ENCODE measurements at regions not wholly inside any gene's neighbourhood (a gene's known extent, or its start where the extent isn't known, plus 50 kb on each side); places are given as distances from the start of the nearest gene placed in this dataset.

GRCh38 chr11:109073032-109073822, 348.8 kb upstream of the C11orf87 start:
- no peak overlapping the region for H3K4me3 ChIP-seq (replicated peaks; ENCODE audit: low read depth, low read length)
- no peak for TF ChIP-seq CTCF (IDR thresholded peaks at IDR 0.05; ENCODE audit: low read depth, low read length, missing control alignments)
- no peak for DNase-seq (ENCODE audit: extremely low read depth, low read depth)

- no peak for DNase-seq (ENCODE audit: extremely low read depth, low read depth)
Observed at GRCh38 chr11:109075976-109076375, 346.0 kb upstream of the C11orf87 start.

GRCh38 chr11:109076870-109077269, 345.1 kb upstream of the C11orf87 start:
- no peak for TF ChIP-seq CTCF (IDR thresholded peaks at IDR 0.05; ENCODE audit: low read depth, low read length, missing control alignments)
- no peak overlapping the region for H3K4me3 ChIP-seq (replicated peaks; ENCODE audit: low read depth, low read length)
- DNase-seq (ENCODE audit: extremely low read depth, low read depth) = no peak

More at GRCh38 chr11:109075976-109076375, 346.0 kb upstream of the C11orf87 start:
- no peak overlapping the region for H3K4me3 ChIP-seq (replicated peaks; ENCODE audit: low read depth, low read length)
- TF ChIP-seq CTCF (IDR thresholded peaks at IDR 0.05; ENCODE audit: low read depth, low read length, missing control alignments) = no peak

GRCh38 chr11:109077291-109077920, 344.6 kb upstream of the C11orf87 start:
- no peak for DNase-seq (ENCODE audit: extremely low read depth, low read depth)
- no peak overlapping the region for H3K4me3 ChIP-seq (replicated peaks; ENCODE audit: low read depth, low read length)
- TF ChIP-seq CTCF (IDR thresholded peaks at IDR 0.05; ENCODE audit: low read depth, low read length, missing control alignments) = no peak

GRCh38 chr11:109085708-109086373, 336.1 kb upstream of the C11orf87 start:
- DNase-seq (ENCODE audit: extremely low read depth, low read depth) = no peak
- no peak for TF ChIP-seq CTCF (IDR thresholded peaks at IDR 0.05; ENCODE audit: low read depth, low read length, missing control alignments)
- no peak overlapping the region for H3K4me3 ChIP-seq (replicated peaks; ENCODE audit: low read depth, low read length)

- H3K4me3 ChIP-seq (replicated peaks; ENCODE audit: low read depth, low read length) = no peak overlapping the region
- DNase-seq (ENCODE audit: extremely low read depth, low read depth) = no peak
- no peak for TF ChIP-seq CTCF (IDR thresholded peaks at IDR 0.05; ENCODE audit: low read depth, low read length, missing control alignments)
Observed at GRCh38 chr11:109086931-109087330, 335.1 kb upstream of the C11orf87 start.
